ENCODE measurements at regions not wholly inside any gene's neighbourhood (a gene's known extent, or its start where the extent isn't known, plus 50 kb on each side); places are given as distances from the start of the nearest gene placed in this dataset.
"Not testable (repeated sequence)": the region's sequence is repeated elsewhere in the genome, so short reads cannot be mapped to it uniquely, and the experiment has no call there.

- peak in 1 of 3 experiments; percentile 30 for DNase-seq
These were observed 91.4 kb downstream of the ARL4C start for GRCh38 chr2:234405462-234405861.

- no peak for DNase-seq
These were observed 91.9 kb downstream of the ARL4C start for GRCh38 chr2:234404957-234405356.

GRCh38 chr2:234403751-234404150, 93.1 kb downstream of the ARL4C start:
- no peak for DNase-seq

GRCh38 chr2:234403074-234403473, 93.8 kb downstream of the ARL4C start:
- no peak for DNase-seq

GRCh38 chr2:234401426-234401825, 95.5 kb downstream of the ARL4C start:
- DNase-seq, result no peak

GRCh38 chr2:234399451-234400246, 97.2 kb downstream of the ARL4C start:
- no peak for DNase-seq

- no peak for DNase-seq
These were observed 98.3 kb downstream of the ARL4C start for GRCh38 chr2:234398531-234398930.

- DNase-seq, result peak; percentile 79 to 99 (median 92)
These were observed 100.9 kb downstream of the ARL4C start for GRCh38 chr2:234395891-234396420.

- DNase-seq, result no peak
These were observed 102.4 kb downstream of the ARL4C start for GRCh38 chr2:234394450-234394849.

GRCh38 chr2:234393354-234393753, 103.5 kb downstream of the ARL4C start:
- DNase-seq, result no peak

GRCh38 chr2:234392041-234392615, 104.8 kb downstream of the ARL4C start:
- no peak for DNase-seq

- DNase-seq, result no peak
These were observed 105.3 kb downstream of the ARL4C start for GRCh38 chr2:234391625-234392024.

- DNase-seq, result not testable (repeated sequence)
These were observed 107.2 kb downstream of the ARL4C start for GRCh38 chr2:234389661-234390060.

GRCh38 chr2:234388591-234388990, 108.3 kb downstream of the ARL4C start:
- DNase-seq, result no peak

GRCh38 chr2:234386971-234387370, 109.9 kb downstream of the ARL4C start:
- no peak for DNase-seq

GRCh38 chr2:234382131-234382530, 114.8 kb downstream of the ARL4C start:
- DNase-seq, result no peak

- not testable (repeated sequence) for DNase-seq
These were observed 117.9 kb downstream of the ARL4C start for GRCh38 chr2:234378958-234379357.

GRCh38 chr2:234378440-234378839, 118.4 kb downstream of the ARL4C start:
- DNase-seq, result no peak

- no peak for DNase-seq
These were observed 119.0 kb downstream of the ARL4C start for GRCh38 chr2:234377761-234378391.

- no peak for DNase-seq
These were observed 120.7 kb downstream of the ARL4C start for GRCh38 chr2:234376229-234376628.

- peak in 2 of 3 experiments; percentile 7 to 21 for DNase-seq
These were observed 121.6 kb downstream of the ARL4C start for GRCh38 chr2:234375176-234375880.

GRCh38 chr2:234374736-234375135, 122.1 kb downstream of the ARL4C start:
- no peak for DNase-seq

- no peak for DNase-seq
These were observed 122.8 kb downstream of the ARL4C start for GRCh38 chr2:234374150-234374508.
